ENCODE measurements at regions not wholly inside any gene's neighbourhood (a gene's known extent, or its start where the extent isn't known, plus 50 kb on each side); places are given as distances from the start of the nearest gene placed in this dataset.
A peak's percentile ranks its signal among the peaks of the same experiment; 100 is the strongest.

DNA sequence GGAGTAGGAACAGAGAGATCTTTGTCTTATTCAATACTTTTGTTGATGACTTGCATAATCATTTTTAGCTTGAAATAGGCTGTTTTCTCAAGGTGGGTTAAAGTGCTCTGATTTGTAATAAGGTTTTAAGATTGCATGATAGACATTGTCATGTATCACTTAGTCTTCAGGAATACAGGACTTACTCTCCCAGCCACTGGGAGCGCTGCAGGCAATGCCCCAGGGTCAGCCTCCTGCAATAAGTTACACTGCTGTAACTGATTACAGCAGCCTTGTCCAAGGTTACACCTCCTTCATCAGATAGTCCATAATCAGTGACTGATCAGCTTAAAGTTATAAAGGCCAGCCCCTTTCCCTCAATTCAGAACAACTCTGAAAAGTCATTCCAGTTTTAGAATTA, 218.6 kb downstream of the ESM1 start:
- DNase-seq: no peak

DNA sequence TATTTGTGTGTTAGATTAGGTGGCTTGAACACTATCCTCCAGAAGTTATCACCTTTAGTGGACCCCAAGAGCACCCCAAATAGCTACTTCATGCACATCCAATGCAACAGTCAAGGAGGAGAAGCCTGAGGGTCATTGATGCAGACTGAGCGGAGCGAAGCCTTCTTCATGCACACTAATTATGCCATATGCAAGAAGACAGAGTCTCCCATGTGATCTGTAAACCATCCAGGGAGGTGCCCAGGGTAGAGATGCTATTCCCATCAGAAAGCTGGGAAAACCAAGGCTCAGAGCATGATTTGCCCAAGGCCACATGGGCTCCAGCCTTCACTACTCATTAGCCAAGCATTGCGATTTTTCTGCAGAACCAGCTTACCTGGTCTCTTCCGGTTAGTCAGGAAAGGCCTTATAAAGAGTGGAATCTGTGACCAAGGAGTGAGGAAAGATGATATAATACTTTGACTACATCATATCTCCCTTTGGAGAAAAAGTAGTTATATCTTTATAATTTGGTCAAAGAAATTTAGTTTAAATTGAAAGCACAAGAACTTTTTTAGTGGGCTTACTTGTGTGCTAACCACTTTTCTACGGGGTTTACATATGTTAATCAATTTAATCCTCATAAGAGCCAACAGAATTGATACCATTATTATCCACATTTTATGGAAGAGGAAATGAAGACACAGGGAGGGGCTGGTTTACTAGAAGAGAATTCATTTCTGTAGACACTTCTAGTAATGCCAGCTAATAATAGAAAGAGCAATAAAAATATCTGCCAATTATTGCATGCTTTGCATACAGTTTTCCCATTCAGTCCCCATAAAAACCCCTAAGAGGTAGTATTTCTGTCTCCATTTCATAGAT, 220.0 kb downstream of the ESM1 start:
- no peak for DNase-seq

DNA sequence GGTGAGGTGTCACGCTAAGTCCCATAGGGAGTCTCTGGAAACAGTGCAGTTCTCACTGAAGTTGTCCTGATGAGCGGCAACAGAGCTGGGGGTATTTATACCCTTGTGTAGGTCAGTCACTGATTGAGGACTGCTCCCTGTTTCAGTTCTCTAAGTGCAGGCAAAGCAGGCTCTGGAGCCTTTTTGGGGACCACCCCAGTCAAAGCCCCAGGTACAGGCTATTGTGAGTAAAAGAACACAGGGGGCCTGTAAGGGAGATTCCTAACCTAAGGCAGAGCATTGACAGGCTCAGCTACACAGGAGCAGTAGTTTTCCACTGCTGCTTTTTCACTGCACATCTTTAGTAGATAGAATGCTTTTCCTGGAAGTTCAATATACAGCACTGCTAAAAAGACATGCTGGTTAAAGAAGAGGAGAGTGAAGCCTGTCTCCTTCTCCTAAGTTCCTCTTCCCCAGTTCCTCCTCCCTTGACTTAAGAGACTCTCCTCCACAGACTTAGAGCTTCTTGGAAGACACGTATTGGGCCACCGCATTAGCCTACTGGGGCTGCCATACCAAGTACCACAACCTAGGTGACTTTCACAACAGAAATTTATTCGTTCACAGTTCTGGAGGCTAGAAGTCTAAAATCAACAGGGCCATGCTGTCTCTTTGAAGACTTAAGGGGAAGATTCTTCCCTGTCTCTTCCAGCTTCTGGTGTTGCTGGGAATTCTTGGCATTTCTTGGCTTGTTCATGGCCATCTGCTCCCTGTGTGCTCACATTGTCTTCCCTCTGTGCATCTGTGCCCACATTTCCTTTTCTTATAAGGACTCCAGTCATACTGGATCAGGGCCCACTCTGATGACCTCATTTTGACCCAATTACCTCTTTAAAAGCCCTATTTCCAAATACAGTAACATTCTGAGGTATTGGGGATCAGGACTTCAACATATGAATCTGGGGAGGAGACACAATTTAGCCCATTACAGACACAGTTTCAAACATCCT, 221.0 kb downstream of the ESM1 start:
- no peak for DNase-seq

DNA sequence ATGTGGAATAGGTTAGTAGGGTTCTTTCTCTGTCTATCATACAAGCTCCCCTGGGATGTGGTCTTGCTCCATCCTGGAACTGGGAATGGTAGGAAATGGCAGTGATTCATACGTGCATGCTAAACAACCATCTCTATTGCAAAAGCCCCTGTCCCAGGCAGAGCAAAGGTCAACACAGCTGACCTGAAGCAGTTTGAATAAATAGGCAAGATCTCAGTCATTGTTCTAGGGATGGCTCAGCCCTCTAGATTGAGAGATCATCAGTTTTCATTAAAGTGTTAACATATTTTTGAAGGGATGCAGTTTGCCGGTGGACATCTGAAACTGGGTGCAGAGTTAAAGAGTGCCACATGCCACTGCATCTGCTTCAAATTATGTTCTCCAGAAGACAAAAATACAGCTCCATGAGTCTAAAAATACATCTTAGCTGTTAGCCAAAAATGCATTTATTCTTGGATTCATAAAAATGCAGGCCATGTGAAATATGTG, 224.1 kb downstream of the ESM1 start:
- peak; percentile 59 for DNase-seq

DNA sequence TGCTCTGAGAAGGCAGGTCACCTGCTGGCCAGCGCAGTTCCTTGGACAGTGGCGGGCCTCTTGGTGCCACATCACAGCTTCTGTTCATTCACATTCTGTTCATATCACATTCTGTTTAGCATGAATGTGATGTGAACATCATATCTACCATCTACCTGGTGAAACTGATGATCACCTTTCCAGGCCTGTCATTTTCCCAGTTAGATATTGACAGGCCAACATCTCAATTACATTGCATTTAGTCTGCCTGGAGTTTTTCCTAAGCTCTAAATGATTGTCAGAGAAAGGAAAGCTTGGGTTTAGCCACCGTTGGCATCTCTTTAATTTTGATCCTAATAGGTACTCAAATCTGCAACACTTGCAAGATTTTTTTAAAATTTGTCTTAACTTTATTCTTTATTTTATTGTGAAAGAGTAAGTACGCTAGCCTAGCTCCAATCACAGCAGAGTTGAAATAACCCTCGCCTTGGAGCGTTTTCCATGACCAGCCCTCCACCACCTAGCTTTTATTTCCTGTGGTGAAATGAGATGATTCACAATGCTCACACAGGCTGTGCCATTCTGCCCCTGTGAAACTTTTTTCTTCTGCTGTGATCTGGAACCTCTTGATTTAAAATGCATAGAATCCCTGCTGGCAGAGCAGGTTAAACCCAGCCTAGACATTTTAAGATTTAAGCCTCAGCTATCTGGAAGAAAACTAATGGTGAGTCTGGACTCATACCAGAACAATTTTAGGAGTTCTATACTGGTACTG, 225.0 kb downstream of the ESM1 start:
- DNase-seq: peak; percentile 33

DNA sequence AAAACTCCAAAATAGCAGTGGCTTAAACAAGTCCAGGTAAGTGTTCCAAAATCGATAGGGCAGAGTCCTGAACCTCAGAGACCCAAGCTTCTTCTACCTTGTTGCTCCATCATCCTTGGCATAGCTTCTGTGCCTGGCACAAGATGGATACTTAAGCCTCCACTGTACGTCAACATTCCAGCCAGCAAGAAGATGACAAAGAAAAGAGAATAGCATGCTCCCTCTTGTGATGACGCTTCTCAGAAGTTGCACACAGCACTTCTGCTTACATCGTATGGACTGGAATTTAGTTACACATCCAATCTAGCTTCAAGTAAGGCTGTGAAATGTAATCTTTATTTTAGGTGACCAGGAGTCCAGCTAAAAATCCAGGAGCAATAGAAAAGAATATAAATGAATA, 227.4 kb downstream of the ESM1 start:
- no peak for DNase-seq

DNA sequence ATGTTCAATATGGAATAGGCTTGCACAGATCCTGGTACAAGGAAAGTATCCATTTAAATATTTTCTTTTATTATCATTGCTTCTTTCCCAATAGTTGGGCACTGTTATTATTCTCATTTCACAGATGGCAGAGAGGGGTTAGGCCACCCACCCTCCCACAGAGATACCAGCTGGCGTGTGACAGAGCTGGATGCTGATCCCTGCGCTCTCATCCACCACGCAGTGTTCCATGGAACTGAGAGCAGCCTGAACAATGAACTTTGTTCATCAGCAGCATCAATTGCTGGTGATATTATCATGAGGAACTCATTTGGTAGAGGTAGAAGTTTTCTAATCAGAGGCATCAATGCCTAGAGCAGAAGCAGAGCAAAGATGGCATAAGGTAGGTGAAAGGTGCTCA, 227.9 kb downstream of the ESM1 start:
- DNase-seq: no peak

DNA sequence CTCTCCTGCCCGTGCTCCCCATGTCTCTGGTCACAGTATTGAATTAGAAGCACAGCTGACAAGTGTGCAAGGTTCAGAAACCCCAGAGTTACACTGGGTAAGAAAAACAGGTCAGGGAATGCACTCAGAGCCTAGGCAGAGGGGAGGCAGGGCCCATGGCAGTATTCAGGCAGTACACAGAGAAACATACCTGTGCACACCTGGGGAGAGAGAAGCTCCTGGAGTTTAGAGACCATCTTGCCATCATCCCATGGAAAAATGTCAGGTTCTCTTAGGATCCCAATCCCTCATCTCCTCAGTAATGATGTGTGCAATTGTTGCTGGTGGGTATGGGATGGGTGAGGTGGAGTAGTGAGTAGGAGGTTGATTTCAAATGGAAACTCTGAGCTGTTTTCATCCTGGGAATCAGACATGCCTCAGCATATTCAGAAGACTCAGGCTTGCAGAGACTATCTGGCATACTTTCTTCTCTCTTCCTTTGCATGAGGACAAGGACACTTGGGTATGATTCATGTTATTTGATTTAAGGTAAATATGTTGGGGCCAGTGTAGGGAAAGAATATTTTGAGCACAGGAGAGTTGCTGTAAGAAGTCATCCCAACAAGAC, 228.5 kb downstream of the ESM1 start:
- DNase-seq: no peak

DNA sequence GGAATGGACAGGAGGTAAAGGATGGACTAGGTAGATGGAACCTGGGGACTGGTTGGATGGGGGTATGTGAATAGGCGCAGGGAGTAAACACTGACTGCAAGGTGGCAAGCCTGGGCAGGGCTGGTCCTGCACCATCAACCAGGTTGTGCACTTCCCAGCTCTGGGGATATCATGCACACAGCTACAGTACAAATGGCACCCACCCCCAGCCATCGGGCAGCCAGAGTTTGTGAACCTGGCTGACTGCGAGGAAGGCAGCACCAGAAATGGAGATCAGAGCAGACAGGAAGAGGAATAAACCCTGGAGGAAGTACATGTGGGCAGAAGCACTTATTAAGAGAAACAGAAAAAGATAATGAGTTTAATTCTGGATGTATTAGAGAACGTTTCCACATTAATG, 229.1 kb downstream of the ESM1 start:
- no peak for DNase-seq

DNA sequence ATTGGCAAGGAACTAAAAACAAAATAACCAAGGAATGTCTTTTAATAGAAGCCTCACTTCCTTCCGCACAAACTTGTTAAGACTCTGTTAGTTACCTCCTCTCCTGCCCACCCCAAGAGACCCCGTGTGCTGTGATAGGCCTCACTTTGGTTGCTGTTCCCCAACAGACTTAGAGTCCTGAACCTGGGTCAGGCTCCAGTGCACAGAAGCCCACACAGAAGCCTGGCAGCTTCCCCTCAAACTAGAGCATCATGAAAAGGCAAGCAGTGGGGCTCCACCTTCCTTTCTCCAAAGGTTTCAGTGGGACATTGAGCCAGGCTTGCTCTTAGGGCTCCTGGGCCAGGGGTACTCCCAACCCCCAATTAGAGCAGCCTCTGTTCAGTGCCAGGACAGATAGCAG, 230.5 kb downstream of the ESM1 start:
- DNase-seq: no peak

DNA sequence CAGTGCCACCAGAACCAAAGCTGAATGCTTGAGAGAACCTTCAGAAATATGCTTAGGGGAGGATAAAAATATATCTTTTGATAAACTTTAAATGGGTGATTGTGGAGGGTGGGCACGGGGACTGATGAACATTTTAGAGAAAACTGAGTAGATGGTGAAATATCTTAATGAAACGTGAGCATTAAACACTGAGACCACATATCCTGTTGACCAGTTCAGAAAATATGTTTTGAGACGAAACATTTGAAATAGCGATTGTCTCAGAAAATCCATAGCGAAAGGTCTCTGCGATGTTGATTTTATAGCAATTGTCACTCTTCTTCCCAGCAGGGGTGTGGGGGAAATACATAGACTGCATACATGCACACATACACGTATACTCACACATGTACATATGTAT, 231.0 kb downstream of the ESM1 start:
- DNase-seq: no peak

DNA sequence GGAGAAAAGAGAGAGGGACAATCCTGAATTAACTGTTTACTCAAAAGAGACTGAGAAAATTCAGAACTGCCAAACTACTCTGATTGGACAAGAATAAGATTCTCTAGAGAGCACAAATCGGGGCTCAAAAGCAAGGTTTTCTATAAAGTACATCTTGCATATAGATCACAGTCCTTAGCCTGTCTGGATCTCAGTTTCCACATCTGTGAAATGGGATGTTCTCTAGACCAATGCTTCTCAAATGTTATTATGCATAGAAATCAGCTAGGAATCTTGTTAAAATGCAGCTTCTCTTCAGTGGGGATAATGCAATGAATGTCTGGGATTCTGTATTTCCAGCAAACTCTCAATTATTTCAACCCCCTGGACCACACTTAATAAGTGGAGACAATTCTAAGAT, 231.6 kb downstream of the ESM1 start:
- no peak for DNase-seq

DNA sequence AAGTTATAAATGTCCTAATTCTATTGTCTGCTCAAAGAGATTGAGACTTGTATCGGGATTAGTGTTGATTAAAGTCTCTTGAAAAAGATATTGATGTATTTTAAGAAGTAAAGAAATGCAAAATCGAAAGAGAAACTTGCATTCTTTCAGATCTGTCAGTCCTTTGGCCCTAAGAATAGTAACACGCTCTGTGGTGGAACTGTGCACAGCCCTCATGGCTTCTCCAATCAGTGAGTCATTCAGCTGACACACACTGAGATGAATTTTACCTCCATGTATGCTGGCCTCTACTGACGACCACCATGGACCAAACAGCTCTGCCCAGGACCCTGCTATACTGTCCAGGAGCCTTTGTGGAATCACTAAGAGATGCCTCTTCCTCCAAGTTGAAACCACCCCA, 232.4 kb downstream of the ESM1 start:
- no peak for DNase-seq

DNA sequence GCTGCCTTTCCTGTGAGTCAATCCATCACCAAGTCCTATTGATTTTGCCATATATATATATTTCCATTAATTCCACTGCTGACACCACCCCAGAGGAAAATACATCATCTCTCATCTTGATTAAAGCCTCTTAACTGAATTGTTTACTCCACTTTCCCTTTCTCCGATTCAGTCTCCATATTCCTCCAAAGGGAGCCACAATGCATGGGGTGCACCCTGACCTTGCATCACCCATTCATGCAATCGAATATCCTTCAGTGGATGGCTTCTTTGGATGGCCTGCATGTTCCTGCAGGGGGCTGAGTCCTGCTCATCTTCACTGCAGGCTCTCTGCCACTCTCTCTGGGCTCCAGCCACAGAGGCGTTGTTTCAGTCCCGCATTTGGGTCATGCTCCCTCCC, 231.0 kb downstream of the SNX18 start:
- no peak for DNase-seq

DNA sequence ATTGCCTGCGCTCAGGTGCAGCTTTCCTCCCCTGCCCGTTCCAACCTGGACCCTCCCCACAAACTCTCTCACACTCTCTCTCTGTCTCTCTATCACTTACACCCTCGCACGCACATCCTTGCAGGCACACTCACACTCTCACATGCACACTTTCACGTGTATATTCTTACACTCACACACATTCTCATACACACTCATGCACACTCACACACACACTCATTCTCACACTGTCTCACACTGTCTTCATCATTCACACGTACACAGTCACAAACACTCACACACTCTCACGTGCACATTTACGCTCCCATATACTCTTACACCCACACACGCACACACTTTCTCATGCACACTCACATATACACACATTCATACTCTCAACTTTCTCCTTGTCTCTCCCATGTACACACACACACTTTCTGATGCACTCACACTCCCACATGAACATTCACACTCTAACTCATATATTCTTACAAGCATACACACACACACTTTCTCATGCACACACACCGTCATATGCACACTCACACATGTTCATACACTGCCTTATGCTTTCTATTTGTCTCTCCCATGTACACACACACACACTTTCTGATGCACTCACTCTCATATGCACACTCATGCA, 229.3 kb downstream of the SNX18 start:
- DNase-seq: no peak

DNA sequence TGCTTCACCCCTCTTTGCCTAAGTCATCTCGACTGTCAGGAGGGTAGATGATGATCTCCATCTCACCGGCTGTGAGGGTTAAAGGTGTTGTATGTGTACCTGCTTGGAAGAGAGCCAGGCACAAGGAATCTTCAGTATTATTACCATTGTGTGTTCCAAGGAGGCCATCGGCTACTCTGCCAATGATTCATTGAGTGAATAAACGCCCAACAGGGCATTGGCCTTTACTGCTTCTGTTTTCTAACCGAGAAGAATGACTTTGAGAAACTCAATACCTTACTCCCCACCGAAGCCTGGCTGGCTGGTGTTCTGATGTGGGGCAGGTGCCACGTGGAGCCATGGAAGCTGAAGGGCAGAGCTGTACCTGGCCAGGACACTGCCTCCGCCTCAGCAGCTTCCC, 228.8 kb downstream of the SNX18 start:
- DNase-seq: no peak

DNA sequence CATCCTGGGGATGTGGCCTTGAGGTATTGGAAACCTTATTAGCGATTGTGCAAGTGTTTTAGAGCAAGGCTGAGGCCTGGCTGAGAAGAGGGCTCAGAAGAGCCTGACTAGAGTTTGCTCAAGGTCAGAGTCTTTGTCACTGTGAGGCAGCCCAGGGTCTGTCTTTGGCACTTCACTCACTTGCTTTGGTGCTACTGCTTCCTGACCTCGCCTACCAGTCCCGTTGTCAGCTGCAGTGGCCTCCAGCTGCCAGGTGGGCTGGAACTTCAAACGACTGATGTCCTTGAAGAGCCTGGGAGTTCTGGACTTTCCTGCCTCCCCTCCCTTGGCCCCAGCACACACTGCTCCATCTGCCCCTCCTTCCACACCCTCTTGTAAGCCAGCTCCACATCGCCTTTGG, 228.0 kb downstream of the SNX18 start:
- no peak for DNase-seq

DNA sequence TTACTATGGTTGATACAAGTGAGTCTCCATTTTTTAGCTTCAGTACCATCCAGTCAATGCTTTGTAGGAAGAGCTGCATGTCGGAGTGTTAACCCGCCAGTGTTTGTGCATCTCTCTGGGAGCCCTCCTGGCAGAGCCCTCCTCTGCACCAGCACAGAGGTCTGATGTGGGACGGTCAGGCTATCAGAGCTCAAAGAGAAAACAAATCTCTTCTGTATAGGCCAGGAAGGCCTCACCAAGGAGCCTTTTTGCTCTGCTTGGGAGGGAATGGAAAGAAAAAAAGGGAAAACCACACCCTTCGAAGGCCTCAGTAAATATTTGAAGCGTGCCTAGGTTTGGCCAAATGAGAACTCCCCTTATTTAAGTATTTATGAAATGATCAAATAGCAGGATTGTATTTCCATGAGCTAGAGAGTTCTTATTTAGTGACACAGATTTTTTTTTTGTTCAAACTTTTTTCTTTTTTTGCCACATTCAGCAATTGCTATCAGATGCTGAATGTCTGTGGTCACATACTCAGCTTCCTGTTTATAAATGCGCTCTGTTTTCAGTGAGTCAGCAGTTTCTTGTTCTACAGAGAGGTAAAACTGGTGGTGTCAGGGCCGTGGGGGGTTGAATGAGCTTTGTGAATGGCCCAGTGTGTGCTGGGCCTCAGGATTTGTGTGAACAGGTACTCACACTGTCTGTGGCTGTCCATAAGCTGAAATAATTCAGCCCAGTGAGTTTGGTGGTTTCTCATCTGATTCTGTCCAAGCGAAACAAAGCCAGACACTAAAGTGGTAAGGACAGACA, 226.6 kb downstream of the SNX18 start:
- peak; percentile 89 for DNase-seq

DNA sequence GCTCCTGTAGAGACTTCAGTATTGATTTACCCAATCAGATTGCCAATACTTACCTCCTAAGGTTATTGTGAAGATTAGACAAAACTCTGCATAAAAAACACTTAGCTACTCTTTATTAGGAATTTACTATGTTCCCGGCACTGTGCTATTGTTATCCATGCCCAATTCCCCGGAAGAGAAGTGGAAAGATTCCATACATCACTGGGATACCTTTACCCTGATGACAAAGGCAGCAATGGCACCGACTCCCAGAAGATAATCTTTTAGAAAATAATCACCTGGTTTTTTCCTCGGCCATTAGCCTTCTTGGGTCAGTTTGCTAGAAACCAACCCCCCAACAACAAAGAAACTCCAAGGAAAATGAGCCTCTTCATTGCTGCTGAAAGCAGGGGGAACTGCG, 226.0 kb downstream of the SNX18 start:
- no peak for DNase-seq

DNA sequence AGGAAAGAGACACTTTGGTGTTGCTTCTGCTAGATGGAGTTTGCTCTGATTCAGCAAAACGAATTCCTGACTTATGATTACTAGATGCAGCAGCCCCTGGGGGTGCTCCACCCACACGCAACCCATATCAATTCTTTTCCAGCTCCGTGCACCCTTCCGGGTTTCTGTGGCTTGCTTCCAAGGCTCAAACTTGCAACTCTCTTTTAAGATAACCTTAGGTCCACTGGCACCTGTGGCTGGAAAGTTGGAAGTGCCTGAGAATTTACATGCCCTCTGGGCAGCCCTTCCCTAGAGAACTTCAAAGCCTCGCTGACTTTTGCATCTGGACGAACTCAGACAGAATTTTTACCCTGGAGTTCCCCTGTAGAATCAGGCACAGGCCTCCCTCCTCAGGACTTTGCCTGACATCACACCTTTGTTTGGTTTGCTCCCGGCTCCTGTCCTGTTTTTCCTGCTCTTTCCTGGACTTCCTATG, 224.9 kb downstream of the SNX18 start:
- DNase-seq: peak; percentile 99

DNA sequence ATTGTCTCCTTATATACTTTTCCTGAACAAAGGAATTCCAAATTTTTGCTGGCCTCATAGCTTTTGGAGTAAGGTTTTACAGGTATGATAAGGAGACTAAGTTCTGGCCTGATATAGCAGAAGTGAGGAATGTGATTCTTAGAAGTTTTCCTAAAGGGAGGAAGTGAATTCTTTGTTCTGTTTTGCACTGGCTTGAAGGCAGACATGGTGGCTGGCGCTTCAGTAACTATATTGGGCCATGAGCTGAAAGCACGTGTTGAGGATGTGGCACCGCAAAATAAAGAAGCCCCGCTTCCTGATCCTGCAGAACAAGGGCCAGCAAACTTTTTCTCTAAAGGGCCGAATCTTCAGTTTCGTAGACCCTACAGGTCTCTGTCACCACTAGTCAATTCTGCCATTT, 224.2 kb downstream of the SNX18 start:
- no peak for DNase-seq
